GM12878 (cell line): ENCODE measurements at regions not wholly inside any gene's neighbourhood (a gene's known extent, or its start where the extent isn't known, plus 50 kb on each side); places are given as distances from the start of the nearest gene placed in this dataset.
A peak's percentile ranks its signal among the peaks of the same experiment; 100 is the strongest.

Source experiments
- EGR1 ChIP-seq, 2 experiments: IDR thresholded peaks; 1 replicate in 1 of 2; 2 replicates in 1 of 2; pipeline ENCODE4 v1.6.1; 2011 to 2012; ENCODE audit warnings: low read depth in 2 of 2, low read length in 2 of 2, borderline replicate concordance in 1 of 2, mild to moderate bottlenecking in 1 of 2, moderate library complexity in 1 of 2
- HCFC1 ChIP-seq: fragments of 150-350 bp; IDR thresholded peaks from 2 replicates; pipeline ENCODE4 v1.6.1; 2014; ENCODE audit warnings: low read length
- JUNB ChIP-seq: IDR thresholded peaks from 2 replicates; pipeline ENCODE4 v1.6.1; 2016; ENCODE audit warnings: antibody characterized with exemption, mild to moderate bottlenecking
- KLF5 ChIP-seq: fragments of 450-650 bp; IDR thresholded peaks from 2 replicates; pipeline ENCODE4 v1.6.1; 2014; ENCODE audit warnings: mild to moderate bottlenecking; ENCODE audit not compliant: partially characterized antibody
- MTA2 ChIP-seq: fragments of 450-650 bp; IDR thresholded peaks from 2 replicates; pipeline ENCODE4 v1.6.1; 2016; ENCODE audit warnings: low read depth, mild to moderate bottlenecking, moderate library complexity
- RUNX3 ChIP-seq: IDR thresholded peaks from 2 replicates; pipeline ENCODE4 v1.6.1; 2012; ENCODE audit warnings: low read length, inconsistent platforms
- SPI1 ChIP-seq: IDR thresholded peaks from 2 replicates; pipeline ENCODE4 v1.6.1; 2011; ENCODE audit warnings: low read depth, mild to moderate bottlenecking, low read length, moderate library complexity, borderline replicate concordance; ENCODE audit not compliant: insufficient read depth
- YY1 ChIP-seq: IDR thresholded peaks from 2 replicates; pipeline ENCODE4 v1.6.1; 2011; ENCODE audit warnings: low read depth, mild to moderate bottlenecking, low read length
- TF ChIP-seq, protein P1 (sequence below): fragments of 450-650 bp; formaldehyde crosslinking; IDR thresholded peaks from 2 replicates; pipeline ENCODE4 v1.5.0; 2022; ENCODE audit warnings: mild to moderate bottlenecking, missing genetic modification characterization
- TF ChIP-seq, protein P2 (sequence below): fragments of 150-350 bp; IDR thresholded peaks from 2 replicates; pipeline ENCODE4 v1.6.1; 2016; ENCODE audit warnings: low read depth, low read length
- TF ChIP-seq, protein P3 (sequence below): IDR thresholded peaks from 2 replicates; pipeline ENCODE4 v1.6.1; 2011; ENCODE audit warnings: mild to moderate bottlenecking, low read depth, low read length, moderate library complexity; ENCODE audit not compliant: insufficient replicate concordance
- TF ChIP-seq, protein P4 (sequence below): IDR thresholded peaks from 2 replicates; pipeline ENCODE4 v1.6.1; 2012; ENCODE audit warnings: mild to moderate bottlenecking, low read depth, low read length
- TF ChIP-seq, protein P5 (sequence below): IDR thresholded peaks from 2 replicates; pipeline ENCODE4 v1.6.1; 2012; ENCODE audit warnings: low read depth, low read length, improper control_type of control experiment
- TF ChIP-seq, protein P6 (sequence below): fragments of 450-650 bp; IDR thresholded peaks from 2 replicates; pipeline ENCODE4 v1.6.1; 2017; ENCODE audit warnings: antibody characterized with exemption, mild to moderate bottlenecking, moderate library complexity

DNA sequence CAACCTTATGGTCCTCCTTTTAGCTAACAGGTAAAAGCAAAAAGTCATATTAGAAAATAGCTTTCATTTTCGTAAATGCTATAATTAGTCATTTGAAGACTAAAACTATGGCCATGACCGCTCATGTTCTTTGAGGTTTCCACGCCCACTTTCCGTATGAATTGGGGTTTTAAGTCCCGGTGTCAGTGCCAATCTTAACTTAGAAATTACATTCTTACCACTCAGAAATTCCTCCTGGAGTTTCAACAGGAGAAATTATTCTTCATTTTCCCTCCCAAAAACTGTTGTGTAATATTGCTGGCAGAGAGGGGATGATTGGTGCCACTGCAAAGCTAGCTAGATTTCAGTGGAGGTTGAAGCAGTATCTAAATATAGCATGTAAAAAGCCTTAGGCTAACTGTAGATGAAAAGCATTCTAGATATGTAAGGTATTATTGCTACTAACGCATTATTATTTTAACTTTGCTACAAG lies 71.0 kb upstream of the MDFIC2 start (continued):
- TF ChIP-seq, protein P1, sequence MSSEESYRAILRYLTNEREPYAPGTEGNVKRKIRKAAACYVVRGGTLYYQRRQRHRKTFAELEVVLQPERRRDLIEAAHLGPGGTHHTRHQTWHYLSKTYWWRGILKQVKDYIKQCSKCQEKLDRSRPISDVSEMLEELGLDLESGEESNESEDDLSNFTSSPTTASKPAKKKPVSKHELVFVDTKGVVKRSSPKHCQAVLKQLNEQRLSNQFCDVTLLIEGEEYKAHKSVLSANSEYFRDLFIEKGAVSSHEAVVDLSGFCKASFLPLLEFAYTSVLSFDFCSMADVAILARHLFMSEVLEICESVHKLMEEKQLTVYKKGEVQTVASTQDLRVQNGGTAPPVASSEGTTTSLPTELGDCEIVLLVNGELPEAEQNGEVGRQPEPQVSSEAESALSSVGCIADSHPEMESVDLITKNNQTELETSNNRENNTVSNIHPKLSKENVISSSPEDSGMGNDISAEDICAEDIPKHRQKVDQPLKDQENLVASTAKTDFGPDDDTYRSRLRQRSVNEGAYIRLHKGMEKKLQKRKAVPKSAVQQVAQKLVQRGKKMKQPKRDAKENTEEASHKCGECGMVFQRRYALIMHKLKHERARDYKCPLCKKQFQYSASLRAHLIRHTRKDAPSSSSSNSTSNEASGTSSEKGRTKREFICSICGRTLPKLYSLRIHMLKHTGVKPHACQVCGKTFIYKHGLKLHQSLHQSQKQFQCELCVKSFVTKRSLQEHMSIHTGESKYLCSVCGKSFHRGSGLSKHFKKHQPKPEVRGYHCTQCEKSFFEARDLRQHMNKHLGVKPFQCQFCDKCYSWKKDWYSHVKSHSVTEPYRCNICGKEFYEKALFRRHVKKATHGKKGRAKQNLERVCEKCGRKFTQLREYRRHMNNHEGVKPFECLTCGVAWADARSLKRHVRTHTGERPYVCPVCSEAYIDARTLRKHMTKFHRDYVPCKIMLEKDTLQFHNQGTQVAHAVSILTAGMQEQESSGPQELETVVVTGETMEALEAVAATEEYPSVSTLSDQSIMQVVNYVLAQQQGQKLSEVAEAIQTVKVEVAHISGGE (CRISPR knock-in tag) = no peak
- TF ChIP-seq JUNB = peak; percentile 94
- TF ChIP-seq HCFC1 = no peak
- TF ChIP-seq, protein P2, sequence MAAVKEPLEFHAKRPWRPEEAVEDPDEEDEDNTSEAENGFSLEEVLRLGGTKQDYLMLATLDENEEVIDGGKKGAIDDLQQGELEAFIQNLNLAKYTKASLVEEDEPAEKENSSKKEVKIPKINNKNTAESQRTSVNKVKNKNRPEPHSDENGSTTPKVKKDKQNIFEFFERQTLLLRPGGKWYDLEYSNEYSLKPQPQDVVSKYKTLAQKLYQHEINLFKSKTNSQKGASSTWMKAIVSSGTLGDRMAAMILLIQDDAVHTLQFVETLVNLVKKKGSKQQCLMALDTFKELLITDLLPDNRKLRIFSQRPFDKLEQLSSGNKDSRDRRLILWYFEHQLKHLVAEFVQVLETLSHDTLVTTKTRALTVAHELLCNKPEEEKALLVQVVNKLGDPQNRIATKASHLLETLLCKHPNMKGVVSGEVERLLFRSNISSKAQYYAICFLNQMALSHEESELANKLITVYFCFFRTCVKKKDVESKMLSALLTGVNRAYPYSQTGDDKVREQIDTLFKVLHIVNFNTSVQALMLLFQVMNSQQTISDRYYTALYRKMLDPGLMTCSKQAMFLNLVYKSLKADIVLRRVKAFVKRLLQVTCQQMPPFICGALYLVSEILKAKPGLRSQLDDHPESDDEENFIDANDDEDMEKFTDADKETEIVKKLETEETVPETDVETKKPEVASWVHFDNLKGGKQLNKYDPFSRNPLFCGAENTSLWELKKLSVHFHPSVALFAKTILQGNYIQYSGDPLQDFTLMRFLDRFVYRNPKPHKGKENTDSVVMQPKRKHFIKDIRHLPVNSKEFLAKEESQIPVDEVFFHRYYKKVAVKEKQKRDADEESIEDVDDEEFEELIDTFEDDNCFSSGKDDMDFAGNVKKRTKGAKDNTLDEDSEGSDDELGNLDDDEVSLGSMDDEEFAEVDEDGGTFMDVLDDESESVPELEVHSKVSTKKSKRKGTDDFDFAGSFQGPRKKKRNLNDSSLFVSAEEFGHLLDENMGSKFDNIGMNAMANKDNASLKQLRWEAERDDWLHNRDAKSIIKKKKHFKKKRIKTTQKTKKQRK = no peak
- peak; percentile 39; the same call in 1 of the 2 replicates for TF ChIP-seq MTA2
- TF ChIP-seq, protein P3, sequence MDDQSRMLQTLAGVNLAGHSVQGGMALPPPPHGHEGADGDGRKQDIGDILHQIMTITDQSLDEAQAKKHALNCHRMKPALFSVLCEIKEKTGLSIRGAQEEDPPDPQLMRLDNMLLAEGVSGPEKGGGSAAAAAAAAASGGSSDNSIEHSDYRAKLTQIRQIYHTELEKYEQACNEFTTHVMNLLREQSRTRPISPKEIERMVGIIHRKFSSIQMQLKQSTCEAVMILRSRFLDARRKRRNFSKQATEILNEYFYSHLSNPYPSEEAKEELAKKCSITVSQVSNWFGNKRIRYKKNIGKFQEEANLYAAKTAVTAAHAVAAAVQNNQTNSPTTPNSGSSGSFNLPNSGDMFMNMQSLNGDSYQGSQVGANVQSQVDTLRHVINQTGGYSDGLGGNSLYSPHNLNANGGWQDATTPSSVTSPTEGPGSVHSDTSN = no peak
- no peak for TF ChIP-seq SPI1
- TF ChIP-seq EGR1 (IDR thresholded peaks at IDR 0.05; ENCODE audit: borderline replicate concordance in 1 of 2, low read depth in 2 of 2, low read length in 2 of 2) = no peak
- TF ChIP-seq, protein P4, sequence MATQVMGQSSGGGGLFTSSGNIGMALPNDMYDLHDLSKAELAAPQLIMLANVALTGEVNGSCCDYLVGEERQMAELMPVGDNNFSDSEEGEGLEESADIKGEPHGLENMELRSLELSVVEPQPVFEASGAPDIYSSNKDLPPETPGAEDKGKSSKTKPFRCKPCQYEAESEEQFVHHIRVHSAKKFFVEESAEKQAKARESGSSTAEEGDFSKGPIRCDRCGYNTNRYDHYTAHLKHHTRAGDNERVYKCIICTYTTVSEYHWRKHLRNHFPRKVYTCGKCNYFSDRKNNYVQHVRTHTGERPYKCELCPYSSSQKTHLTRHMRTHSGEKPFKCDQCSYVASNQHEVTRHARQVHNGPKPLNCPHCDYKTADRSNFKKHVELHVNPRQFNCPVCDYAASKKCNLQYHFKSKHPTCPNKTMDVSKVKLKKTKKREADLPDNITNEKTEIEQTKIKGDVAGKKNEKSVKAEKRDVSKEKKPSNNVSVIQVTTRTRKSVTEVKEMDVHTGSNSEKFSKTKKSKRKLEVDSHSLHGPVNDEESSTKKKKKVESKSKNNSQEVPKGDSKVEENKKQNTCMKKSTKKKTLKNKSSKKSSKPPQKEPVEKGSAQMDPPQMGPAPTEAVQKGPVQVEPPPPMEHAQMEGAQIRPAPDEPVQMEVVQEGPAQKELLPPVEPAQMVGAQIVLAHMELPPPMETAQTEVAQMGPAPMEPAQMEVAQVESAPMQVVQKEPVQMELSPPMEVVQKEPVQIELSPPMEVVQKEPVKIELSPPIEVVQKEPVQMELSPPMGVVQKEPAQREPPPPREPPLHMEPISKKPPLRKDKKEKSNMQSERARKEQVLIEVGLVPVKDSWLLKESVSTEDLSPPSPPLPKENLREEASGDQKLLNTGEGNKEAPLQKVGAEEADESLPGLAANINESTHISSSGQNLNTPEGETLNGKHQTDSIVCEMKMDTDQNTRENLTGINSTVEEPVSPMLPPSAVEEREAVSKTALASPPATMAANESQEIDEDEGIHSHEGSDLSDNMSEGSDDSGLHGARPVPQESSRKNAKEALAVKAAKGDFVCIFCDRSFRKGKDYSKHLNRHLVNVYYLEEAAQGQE = no peak
- TF ChIP-seq RUNX3 = peak; percentile 97
- no peak for TF ChIP-seq KLF5
- TF ChIP-seq, protein P5, sequence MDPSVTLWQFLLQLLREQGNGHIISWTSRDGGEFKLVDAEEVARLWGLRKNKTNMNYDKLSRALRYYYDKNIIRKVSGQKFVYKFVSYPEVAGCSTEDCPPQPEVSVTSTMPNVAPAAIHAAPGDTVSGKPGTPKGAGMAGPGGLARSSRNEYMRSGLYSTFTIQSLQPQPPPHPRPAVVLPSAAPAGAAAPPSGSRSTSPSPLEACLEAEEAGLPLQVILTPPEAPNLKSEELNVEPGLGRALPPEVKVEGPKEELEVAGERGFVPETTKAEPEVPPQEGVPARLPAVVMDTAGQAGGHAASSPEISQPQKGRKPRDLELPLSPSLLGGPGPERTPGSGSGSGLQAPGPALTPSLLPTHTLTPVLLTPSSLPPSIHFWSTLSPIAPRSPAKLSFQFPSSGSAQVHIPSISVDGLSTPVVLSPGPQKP = no peak
- TF ChIP-seq, protein P6, sequence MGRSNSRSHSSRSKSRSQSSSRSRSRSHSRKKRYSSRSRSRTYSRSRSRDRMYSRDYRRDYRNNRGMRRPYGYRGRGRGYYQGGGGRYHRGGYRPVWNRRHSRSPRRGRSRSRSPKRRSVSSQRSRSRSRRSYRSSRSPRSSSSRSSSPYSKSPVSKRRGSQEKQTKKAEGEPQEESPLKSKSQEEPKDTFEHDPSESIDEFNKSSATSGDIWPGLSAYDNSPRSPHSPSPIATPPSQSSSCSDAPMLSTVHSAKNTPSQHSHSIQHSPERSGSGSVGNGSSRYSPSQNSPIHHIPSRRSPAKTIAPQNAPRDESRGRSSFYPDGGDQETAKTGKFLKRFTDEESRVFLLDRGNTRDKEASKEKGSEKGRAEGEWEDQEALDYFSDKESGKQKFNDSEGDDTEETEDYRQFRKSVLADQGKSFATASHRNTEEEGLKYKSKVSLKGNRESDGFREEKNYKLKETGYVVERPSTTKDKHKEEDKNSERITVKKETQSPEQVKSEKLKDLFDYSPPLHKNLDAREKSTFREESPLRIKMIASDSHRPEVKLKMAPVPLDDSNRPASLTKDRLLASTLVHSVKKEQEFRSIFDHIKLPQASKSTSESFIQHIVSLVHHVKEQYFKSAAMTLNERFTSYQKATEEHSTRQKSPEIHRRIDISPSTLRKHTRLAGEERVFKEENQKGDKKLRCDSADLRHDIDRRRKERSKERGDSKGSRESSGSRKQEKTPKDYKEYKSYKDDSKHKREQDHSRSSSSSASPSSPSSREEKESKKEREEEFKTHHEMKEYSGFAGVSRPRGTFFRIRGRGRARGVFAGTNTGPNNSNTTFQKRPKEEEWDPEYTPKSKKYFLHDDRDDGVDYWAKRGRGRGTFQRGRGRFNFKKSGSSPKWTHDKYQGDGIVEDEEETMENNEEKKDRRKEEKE = no peak
- no peak for TF ChIP-seq YY1
